H9 (cell line): ENCODE measurements at regions not wholly inside any gene's neighbourhood (a gene's known extent, or its start where the extent isn't known, plus 50 kb on each side); places are given as distances from the start of the nearest gene placed in this dataset.

ENCODE experiments used
- DNase-seq: peaks from one replicate; pipeline ENCODE4 v3.0.0-alpha.2; 2017
- H2AFZ ChIP-seq: one replicate; pipeline ENCODE4 v1.6.1; 2013; ENCODE audit warnings: mild to moderate bottlenecking, low read length, control low read depth, moderate library complexity
- H2AK5ac ChIP-seq: 2 replicates; pipeline ENCODE4 v1.6.1; 2013; ENCODE audit warnings: low read length, control low read depth, mixed read lengths; ENCODE audit not compliant: insufficient read length
- H2BK120ac ChIP-seq: one replicate; pipeline ENCODE4 v1.6.1; 2013; ENCODE audit warnings: low read depth, mild to moderate bottlenecking, low read length, control low read depth, inconsistent platforms; ENCODE audit not compliant: poor library complexity, severe bottlenecking
- H2BK12ac ChIP-seq: 2 replicates; pipeline ENCODE4 v1.6.1; 2013; ENCODE audit warnings: low read length, control low read depth, mixed read lengths, low read depth; ENCODE audit not compliant: insufficient read length
- H2BK15ac ChIP-seq: 2 replicates; pipeline ENCODE4 v1.6.1; 2013; ENCODE audit warnings: low read depth, low read length, control low read depth
- H2BK20ac ChIP-seq: one replicate; pipeline ENCODE4 v1.6.1; 2013; ENCODE audit warnings: low read depth, mild to moderate bottlenecking, low read length, control low read depth, inconsistent platforms; ENCODE audit not compliant: poor library complexity, severe bottlenecking
- H2BK5ac ChIP-seq: 2 replicates; pipeline ENCODE4 v1.6.1; 2013; ENCODE audit warnings: low read length, control low read depth, mixed read lengths; ENCODE audit not compliant: insufficient read length
- H3K14ac ChIP-seq: 2 replicates; pipeline ENCODE4 v1.6.1; 2013; ENCODE audit warnings: low read length, control low read depth; ENCODE audit not compliant: insufficient read depth
- H3K18ac ChIP-seq: 2 replicates; pipeline ENCODE4 v1.6.1; 2013; ENCODE audit warnings: low read depth, mild to moderate bottlenecking, mixed read lengths, low read length, control low read depth; ENCODE audit not compliant: insufficient read length
- H3K23ac ChIP-seq: 2 replicates; pipeline ENCODE4 v1.6.1; 2013; ENCODE audit warnings: low read length, control low read depth, mixed read lengths, low read depth; ENCODE audit not compliant: insufficient read length
- H3K23me2 ChIP-seq: 2 replicates; pipeline ENCODE4 v1.6.1; 2013; ENCODE audit warnings: low read depth, mild to moderate bottlenecking, mixed read lengths, low read length, control low read depth; ENCODE audit not compliant: insufficient read length, poor library complexity, severe bottlenecking
- H3K27ac ChIP-seq: 2 replicates; pipeline ENCODE4 v1.5.1; 2013; ENCODE audit warnings: low read length, control low read depth, mixed read lengths, low read depth; ENCODE audit not compliant: insufficient read length
- H3K27me3 ChIP-seq: 2 replicates; pipeline ENCODE4 v1.6.1; 2013; ENCODE audit warnings: low read length, control low read depth, inconsistent platforms; ENCODE audit not compliant: insufficient read depth
- H3K4ac ChIP-seq: 2 replicates; pipeline ENCODE4 v1.6.1; 2013; ENCODE audit warnings: low read depth, mild to moderate bottlenecking, control low read depth, inconsistent platforms, low read length, moderate library complexity
- H3K4me1 ChIP-seq: 2 replicates; pipeline ENCODE4 v1.6.1; 2013; ENCODE audit warnings: low read length, control low read depth, inconsistent platforms; ENCODE audit not compliant: insufficient read depth
- H3K4me2 ChIP-seq: 2 replicates; pipeline ENCODE4 v1.6.1; 2013; ENCODE audit warnings: low read length, control low read depth, mixed read lengths; ENCODE audit not compliant: insufficient read length, insufficient read depth
- H3K56ac ChIP-seq: 2 replicates; pipeline ENCODE4 v1.6.1; 2013; ENCODE audit warnings: low read depth, mild to moderate bottlenecking, mixed read lengths, low read length, control low read depth; ENCODE audit not compliant: insufficient read length
- H3K79me1 ChIP-seq: 2 replicates; pipeline ENCODE4 v1.6.1; 2013; ENCODE audit warnings: low read depth, mild to moderate bottlenecking, moderate library complexity, low read length, control low read depth, inconsistent platforms; ENCODE audit not compliant: insufficient read depth, poor library complexity, severe bottlenecking
- H3K79me2 ChIP-seq: 2 replicates; pipeline ENCODE4 v1.6.1; 2013; ENCODE audit warnings: low read length, control low read depth, inconsistent platforms; ENCODE audit not compliant: insufficient read depth
- H3K9ac ChIP-seq: 2 replicates; pipeline ENCODE4 v1.6.1; 2013; ENCODE audit warnings: low read length, control low read depth, mixed read lengths; ENCODE audit not compliant: insufficient read length; ENCODE audit errors: extremely low read depth
- H3K9me3 ChIP-seq: one replicate; pipeline ENCODE4 v1.6.1; 2013; ENCODE audit warnings: low read depth, low read length, inconsistent platforms; ENCODE audit not compliant: control insufficient read depth
- H3T11ph ChIP-seq: one replicate; pipeline ENCODE4 v1.6.1; 2013; ENCODE audit warnings: mild to moderate bottlenecking, low read length, control low read depth, inconsistent platforms
- H4K20me1 ChIP-seq: one replicate; pipeline ENCODE4 v1.6.1; 2013; ENCODE audit not compliant: control insufficient read depth, insufficient read length, insufficient read depth
- H4K5ac ChIP-seq: 2 replicates; pipeline ENCODE4 v1.6.1; 2013; ENCODE audit warnings: low read depth, mild to moderate bottlenecking, mixed read lengths, low read length, control low read depth; ENCODE audit not compliant: insufficient read length
- H4K8ac ChIP-seq: replicated peaks from 2 replicates; pipeline ENCODE4 v1.6.1; 2013; ENCODE audit warnings: low read length, control low read depth, mixed read lengths, low read depth; ENCODE audit not compliant: insufficient read length
- H4K91ac ChIP-seq: 2 replicates; pipeline ENCODE4 v1.6.1; 2013; ENCODE audit warnings: low read depth, mild to moderate bottlenecking, moderate library complexity, mixed read lengths, low read length, control low read depth; ENCODE audit not compliant: insufficient read length
- H3K27ac Mint-ChIP-seq, 3 experiments: 2 replicates in 2 of 3; 3 replicates in 1 of 3; pipeline ENCODE4 v1.8.0; 2020 to 2021; ENCODE audit warnings: mixed read lengths in 3 of 3, mild to moderate bottlenecking in 1 of 3, moderate library complexity in 1 of 3
- H3K27me3 Mint-ChIP-seq: 2 replicates; pipeline ENCODE4 v1.8.0; 2021; ENCODE audit warnings: low read depth, mild to moderate bottlenecking, moderate library complexity, mixed read lengths
- H3K36me3 Mint-ChIP-seq, 3 experiments: 2 replicates in 2 of 3; 3 replicates in 1 of 3; pipeline ENCODE4 v1.8.0; 2020 to 2021; ENCODE audit warnings: low read depth in 3 of 3, mixed read lengths in 3 of 3; ENCODE audit not compliant: insufficient read depth in 1 of 3
- H3K4me1 Mint-ChIP-seq, 2 experiments: 2 replicates each; pipeline ENCODE4 v1.8.0; 2020; ENCODE audit warnings: mixed read lengths in 2 of 2
- H3K4me3 Mint-ChIP-seq, 2 experiments: 2 replicates in 1 of 2; 3 replicates in 1 of 2; pipeline ENCODE4 v1.8.0; 2020 to 2021; ENCODE audit warnings: mild to moderate bottlenecking in 2 of 2, mixed read lengths in 2 of 2, moderate library complexity in 1 of 2
- H3K9me3 Mint-ChIP-seq, 2 experiments: 2 replicates in 1 of 2; 3 replicates in 1 of 2; pipeline ENCODE4 v1.8.0; 2020; ENCODE audit warnings: mild to moderate bottlenecking in 2 of 2, mixed read lengths in 2 of 2, moderate library complexity in 1 of 2
- CTCF ChIP-seq: fragments of 200-600 bp; sonication (generic); conservative IDR thresholded peaks from 3 replicates; pipeline ENCODE4 v1.8.0; 2021; ENCODE audit warnings: antibody characterized with exemption, mild to moderate bottlenecking
- WGBS: extraction: QIAGEN DNeasy Blood & Tissue Kit; methylation state at CpG from one replicate; pipeline ENCODE4 v1.1.7; 2013; ENCODE audit warnings: missing lambda C conversion rate, low lambda C conversion rate, mixed read lengths; ENCODE audit not compliant: insufficient read length; ENCODE audit errors: extremely low coverage; 5-methylcytosine and 5-hydroxymethylcytosine counted together

GRCh38 chr1:112852276-112852675 is 103.7 kb downstream of the SLC16A1 start:
- Mint-ChIP-seq H3K9me3 (no peaks in the 10 kb centered on the region; a peak in 1 of 5 replicates), H3K4me1 (peaks cover 39 to 41% of the 10 kb centered on the region in 2 experiments), H3K27me3 (peaks cover 2% of the 10 kb centered on the region; the same call in 1 of the 2 replicates), H3K27ac (peak overlapping the region in 1 of 3 experiments; percentile 58; a peak in 3 of 7 replicates), H3K36me3 (peaks cover 0 to 15% (median 5%) of the 10 kb centered on the region in 3 experiments; a peak in 4 of 7 replicates), H3K4me3 (0 out of 5 replicates have a peak overlapping the region, but pooled peaks of 1 of the 2 experiments have one; percentile 18)
- Histone ChIP-seq H3K23ac (no peak overlapping the region), H2AFZ (no peak overlapping the region), H2BK15ac (no peak overlapping the region), H2AK5ac (no peak overlapping the region), H3K9ac (no peak overlapping the region), H4K5ac (no peak overlapping the region), H2BK20ac (no peak overlapping the region), H3K79me1 (no peaks in the 10 kb centered on the region), H3K14ac (no peak overlapping the region), H4K91ac (no peak overlapping the region), H4K20me1 (no peaks in the 10 kb centered on the region), H3K79me2 (no peaks in the 10 kb centered on the region), H2BK12ac (peak overlapping the region; percentile 28), H3K56ac (no peak overlapping the region), H3K4me1 (peaks cover 6% of the 10 kb centered on the region; the same call in 1 of the 2 replicates), H3K27me3 (no peaks in the 10 kb centered on the region), H2BK120ac (no peak overlapping the region), H4K8ac (no peak overlapping the region), H3K23me2 (peaks cover 3% of the 10 kb centered on the region), H3K18ac (no peak overlapping the region), H3K4ac (no peak overlapping the region), H2BK5ac (no peak overlapping the region), H3K4me2 (no peak overlapping the region), H3T11ph (no peak overlapping the region), H3K27ac (no peak overlapping the region), H3K9me3 (no peaks in the 10 kb centered on the region)
- no peak for DNase-seq
- TF ChIP-seq CTCF = no peak
- WGBS = no CpG with 5 or more reads among the region's 10 CpGs
